ENCODE measurements at regions not wholly inside any gene's neighbourhood (a gene's known extent, or its start where the extent isn't known, plus 50 kb on each side); places are given as distances from the start of the nearest gene placed in this dataset.

- TF ChIP-seq EZH2 (IDR thresholded peaks at IDR 0.05; ENCODE audit: borderline replicate concordance, low read depth, low read length, severe bottlenecking): no peak
- TF ChIP-seq, protein P1, sequence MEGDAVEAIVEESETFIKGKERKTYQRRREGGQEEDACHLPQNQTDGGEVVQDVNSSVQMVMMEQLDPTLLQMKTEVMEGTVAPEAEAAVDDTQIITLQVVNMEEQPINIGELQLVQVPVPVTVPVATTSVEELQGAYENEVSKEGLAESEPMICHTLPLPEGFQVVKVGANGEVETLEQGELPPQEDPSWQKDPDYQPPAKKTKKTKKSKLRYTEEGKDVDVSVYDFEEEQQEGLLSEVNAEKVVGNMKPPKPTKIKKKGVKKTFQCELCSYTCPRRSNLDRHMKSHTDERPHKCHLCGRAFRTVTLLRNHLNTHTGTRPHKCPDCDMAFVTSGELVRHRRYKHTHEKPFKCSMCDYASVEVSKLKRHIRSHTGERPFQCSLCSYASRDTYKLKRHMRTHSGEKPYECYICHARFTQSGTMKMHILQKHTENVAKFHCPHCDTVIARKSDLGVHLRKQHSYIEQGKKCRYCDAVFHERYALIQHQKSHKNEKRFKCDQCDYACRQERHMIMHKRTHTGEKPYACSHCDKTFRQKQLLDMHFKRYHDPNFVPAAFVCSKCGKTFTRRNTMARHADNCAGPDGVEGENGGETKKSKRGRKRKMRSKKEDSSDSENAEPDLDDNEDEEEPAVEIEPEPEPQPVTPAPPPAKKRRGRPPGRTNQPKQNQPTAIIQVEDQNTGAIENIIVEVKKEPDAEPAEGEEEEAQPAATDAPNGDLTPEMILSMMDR (IDR thresholded peaks at IDR 0.05; ENCODE audit: extremely low read depth in 1 of 2, insufficient read depth in 1 of 2, low read depth in 1 of 2, low read length in 2 of 2): no peak
These were observed 189.8 kb downstream of the JCAD start for GRCh38 chr10:29869593-29869992.

All from endothelial cell of umbilical vein (primary cell).